ENCODE measurements at regions not wholly inside any gene's neighbourhood (a gene's known extent, or its start where the extent isn't known, plus 50 kb on each side); places are given as distances from the start of the nearest gene placed in this dataset.

DNA sequence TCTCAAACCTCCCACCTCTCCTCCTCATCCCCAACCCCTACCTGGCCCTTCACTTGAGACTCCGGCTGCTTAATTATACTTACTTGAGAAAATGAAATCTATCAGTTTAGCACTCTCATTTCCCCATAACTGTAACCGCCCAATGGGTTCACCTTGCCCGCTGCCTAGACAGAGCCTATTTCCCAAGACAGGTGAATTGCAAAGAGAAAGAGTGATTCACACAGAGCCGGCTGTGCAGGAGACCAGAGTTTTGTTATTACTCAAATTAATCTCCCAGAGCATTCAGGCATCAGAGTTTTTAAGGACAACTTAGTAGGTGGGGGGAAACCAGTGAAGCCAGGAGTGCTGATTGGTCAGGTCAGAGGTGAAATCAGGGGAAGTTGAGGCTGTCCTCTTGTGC lies 301.4 kb upstream of the CDYL start:
- 8% methylated on average over 4 of the region's 4 CpGs for WGBS (ENCODE audit: insufficient coverage, low coverage, missing lambda C conversion rate)
- H3K4me3 ChIP-seq, result no peak overlapping the region
- H3K79me2 ChIP-seq (ENCODE audit: control insufficient read depth, insufficient read depth, low read length), result no peaks in the 10 kb centered on the region
- H3K9ac ChIP-seq (ENCODE audit: insufficient read depth in 1 of 2, low read depth in 2 of 2, low read length in 2 of 2), result no peak overlapping the region
- no peak for ATAC-seq
- H3K4me1 ChIP-seq (replicated peaks in 1 of 2; ENCODE audit: control insufficient read depth in 2 of 2, insufficient read depth in 2 of 2, low read length in 2 of 2), result no peaks in the 10 kb centered on the region
- no peak overlapping the region for H3K4me2 ChIP-seq (ENCODE audit: insufficient read depth, low read length)
- H3K27me3 ChIP-seq (ENCODE audit: control insufficient read depth in 2 of 2, insufficient read depth in 2 of 2, low read length in 2 of 2), result peaks cover 4 to 7% of the 10 kb centered on the region in 2 experiments; a peak in 3 of 5 replicates
- H2AFZ ChIP-seq (ENCODE audit: low read depth, low read length), result no peak overlapping the region
- ChIA-PET CTCF (ENCODE audit: low intra/inter-chr PET ratio) (no interaction called here), POLR2A (interaction anchor here (0.8 kb wide), 1 partner anchor 14 kb away, joined by 3 read pairs; no protein-coding TSS in a partner anchor)
- FAIRE-seq, result no peak
- H3K9me3 ChIP-seq (replicated peaks; ENCODE audit: control insufficient read depth, insufficient read depth, low read depth, low read length), result no peaks in the 10 kb centered on the region; the same call in 1 of the 2 replicates
- no peak for DNase-seq (ENCODE audit: extremely low read depth in 1 of 4, low spot score in 3 of 4)
- in situ Hi-C loops (cut with MboI), result no loop called here
- no peaks in the 10 kb centered on the region for H4K20me1 ChIP-seq (replicated peaks; ENCODE audit: control insufficient read depth, insufficient read depth, low read length)
- H3K9me1 ChIP-seq (ENCODE audit: control insufficient read depth, insufficient read depth, low read length), result no peaks in the 10 kb centered on the region
- no peaks in the 10 kb centered on the region for H3K36me3 ChIP-seq (ENCODE audit: control insufficient read depth, insufficient read depth, low read length)
- BruUV-seq (replicated peaks), result no TSS peak
- intact Hi-C loops (cut with micrococcal nuclease), result no loop called here
- TF ChIP-seq ZNF561 (CRISPR knock-in tag; conservative IDR thresholded peaks at IDR 0.05) (no peak), HNRNPLL (IDR thresholded peaks at IDR 0.05; ENCODE audit: low read depth, low read length, poor library complexity, severe bottlenecking) (no peak)
- H3K27ac ChIP-seq (ENCODE audit: extremely low read depth, low read depth, low read length), result no peak overlapping the region

DNA sequence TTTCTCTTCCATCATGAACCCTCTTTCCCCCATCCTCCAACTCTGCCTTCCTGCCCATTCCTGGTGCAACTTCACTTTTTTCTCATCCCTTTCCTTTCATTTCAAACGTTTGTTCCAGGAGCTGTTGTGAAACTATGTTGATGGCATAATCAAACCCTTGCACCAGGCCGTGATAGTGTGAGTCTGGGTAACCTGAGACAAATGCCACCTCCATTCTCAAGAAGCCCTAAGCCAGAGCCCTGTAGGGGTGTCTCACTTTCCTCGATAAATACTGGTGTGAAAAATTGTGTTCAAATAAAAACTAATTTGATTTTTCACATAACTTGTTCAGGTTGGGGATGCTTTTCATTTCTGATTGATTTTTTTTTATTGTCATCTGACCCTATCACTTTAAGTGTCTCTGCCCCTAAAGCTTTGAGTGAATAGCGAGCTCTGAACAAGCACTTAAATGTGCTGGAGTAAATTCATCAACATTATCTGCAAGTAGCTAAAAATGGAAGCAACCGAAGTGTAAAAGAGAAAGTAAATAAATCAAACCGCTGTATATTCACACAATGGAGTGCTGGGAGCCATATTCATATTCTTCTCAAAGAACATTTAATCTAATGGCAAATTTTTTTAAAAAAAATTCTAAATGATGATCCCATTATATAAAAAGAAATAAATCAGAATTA lies 303.1 kb upstream of the CDYL start:
- no peaks in the 10 kb centered on the region for H3K4me1 ChIP-seq (replicated peaks in 1 of 2; ENCODE audit: control insufficient read depth in 2 of 2, insufficient read depth in 2 of 2, low read length in 2 of 2)
- H3K36me3 ChIP-seq (ENCODE audit: control insufficient read depth, insufficient read depth, low read length), result no peaks in the 10 kb centered on the region
- no peaks in the 10 kb centered on the region; a peak in 2 of 5 replicates for H3K27me3 ChIP-seq (ENCODE audit: control insufficient read depth in 2 of 2, insufficient read depth in 2 of 2, low read length in 2 of 2)
- FAIRE-seq (no peak), DNase-seq (ENCODE audit: extremely low read depth in 1 of 4, low spot score in 3 of 4) (no peak), ATAC-seq (no peak)
- H3K9me3 ChIP-seq (replicated peaks; ENCODE audit: control insufficient read depth, insufficient read depth, low read depth, low read length), result no peaks in the 10 kb centered on the region; the same call in 1 of the 2 replicates
- no peak overlapping the region for H3K4me2 ChIP-seq (ENCODE audit: insufficient read depth, low read length)
- ChIA-PET CTCF (ENCODE audit: low intra/inter-chr PET ratio) (no interaction called here), POLR2A (no interaction called here)
- no peak overlapping the region for H3K27ac ChIP-seq (ENCODE audit: extremely low read depth, low read depth, low read length)
- BruUV-seq (replicated peaks), result no TSS peak
- no peak overlapping the region for H2AFZ ChIP-seq (ENCODE audit: low read depth, low read length)
- 12% methylated on average over 6 of the region's 6 CpGs for WGBS (ENCODE audit: insufficient coverage, low coverage, missing lambda C conversion rate)
- H3K9me1 ChIP-seq (ENCODE audit: control insufficient read depth, insufficient read depth, low read length), result no peaks in the 10 kb centered on the region
- H4K20me1 ChIP-seq (replicated peaks; ENCODE audit: control insufficient read depth, insufficient read depth, low read length), result no peaks in the 10 kb centered on the region
- H3K79me2 ChIP-seq (ENCODE audit: control insufficient read depth, insufficient read depth, low read length), result no peaks in the 10 kb centered on the region
- in situ Hi-C loops (cut with MboI) (no loop called here), intact Hi-C loops (cut with micrococcal nuclease) (no loop called here)
- no peak overlapping the region for H3K4me3 ChIP-seq
- H3K9ac ChIP-seq (ENCODE audit: insufficient read depth in 1 of 2, low read depth in 2 of 2, low read length in 2 of 2), result no peak overlapping the region
- TF ChIP-seq HMGN3 (IDR thresholded peaks at IDR 0.05; ENCODE audit: borderline replicate concordance, extremely low read depth, insufficient read length, low read depth, low read length), result no peak
- TF ChIP-seq MTA3 (IDR thresholded peaks at IDR 0.05; ENCODE audit: borderline replicate concordance), result no peak
- no peak for TF ChIP-seq FUS (optimal IDR thresholded peaks at IDR 0.05; ENCODE audit: low read depth, low read length)
- TF ChIP-seq ELF2 (CRISPR knock-in tag; IDR thresholded peaks at IDR 0.05), result no peak
- TF ChIP-seq, protein P1, sequence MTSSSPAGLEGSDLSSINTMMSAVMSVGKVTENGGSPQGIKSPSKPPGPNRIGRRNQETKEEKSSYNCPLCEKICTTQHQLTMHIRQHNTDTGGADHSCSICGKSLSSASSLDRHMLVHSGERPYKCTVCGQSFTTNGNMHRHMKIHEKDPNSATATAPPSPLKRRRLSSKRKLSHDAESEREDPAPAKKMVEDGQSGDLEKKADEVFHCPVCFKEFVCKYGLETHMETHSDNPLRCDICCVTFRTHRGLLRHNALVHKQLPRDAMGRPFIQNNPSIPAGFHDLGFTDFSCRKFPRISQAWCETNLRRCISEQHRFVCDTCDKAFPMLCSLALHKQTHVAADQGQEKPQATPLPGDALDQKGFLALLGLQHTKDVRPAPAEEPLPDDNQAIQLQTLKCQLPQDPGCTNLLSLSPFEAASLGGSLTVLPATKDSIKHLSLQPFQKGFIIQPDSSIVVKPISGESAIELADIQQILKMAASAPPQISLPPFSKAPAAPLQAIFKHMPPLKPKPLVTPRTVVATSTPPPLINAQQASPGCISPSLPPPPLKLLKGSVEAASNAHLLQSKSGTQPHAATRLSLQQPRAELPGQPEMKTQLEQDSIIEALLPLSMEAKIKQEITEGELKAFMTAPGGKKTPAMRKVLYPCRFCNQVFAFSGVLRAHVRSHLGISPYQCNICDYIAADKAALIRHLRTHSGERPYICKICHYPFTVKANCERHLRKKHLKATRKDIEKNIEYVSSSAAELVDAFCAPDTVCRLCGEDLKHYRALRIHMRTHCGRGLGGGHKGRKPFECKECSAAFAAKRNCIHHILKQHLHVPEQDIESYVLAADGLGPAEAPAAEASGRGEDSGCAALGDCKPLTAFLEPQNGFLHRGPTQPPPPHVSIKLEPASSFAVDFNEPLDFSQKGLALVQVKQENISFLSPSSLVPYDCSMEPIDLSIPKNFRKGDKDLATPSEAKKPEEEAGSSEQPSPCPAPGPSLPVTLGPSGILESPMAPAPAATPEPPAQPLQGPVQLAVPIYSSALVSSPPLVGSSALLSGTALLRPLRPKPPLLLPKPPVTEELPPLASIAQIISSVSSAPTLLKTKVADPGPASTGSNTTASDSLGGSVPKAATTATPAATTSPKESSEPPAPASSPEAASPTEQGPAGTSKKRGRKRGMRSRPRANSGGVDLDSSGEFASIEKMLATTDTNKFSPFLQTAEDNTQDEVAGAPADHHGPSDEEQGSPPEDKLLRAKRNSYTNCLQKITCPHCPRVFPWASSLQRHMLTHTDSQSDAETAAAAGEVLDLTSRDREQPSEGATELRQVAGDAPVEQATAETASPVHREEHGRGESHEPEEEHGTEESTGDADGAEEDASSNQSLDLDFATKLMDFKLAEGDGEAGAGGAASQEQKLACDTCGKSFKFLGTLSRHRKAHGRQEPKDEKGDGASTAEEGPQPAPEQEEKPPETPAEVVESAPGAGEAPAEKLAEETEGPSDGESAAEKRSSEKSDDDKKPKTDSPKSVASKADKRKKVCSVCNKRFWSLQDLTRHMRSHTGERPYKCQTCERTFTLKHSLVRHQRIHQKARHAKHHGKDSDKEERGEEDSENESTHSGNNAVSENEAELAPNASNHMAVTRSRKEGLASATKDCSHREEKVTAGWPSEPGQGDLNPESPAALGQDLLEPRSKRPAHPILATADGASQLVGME (CRISPR knock-in tag; IDR thresholded peaks at IDR 0.05), result no peak
- TF ChIP-seq ZSCAN29 (IDR thresholded peaks at IDR 0.05), result no peak
- TF ChIP-seq, protein P2, sequence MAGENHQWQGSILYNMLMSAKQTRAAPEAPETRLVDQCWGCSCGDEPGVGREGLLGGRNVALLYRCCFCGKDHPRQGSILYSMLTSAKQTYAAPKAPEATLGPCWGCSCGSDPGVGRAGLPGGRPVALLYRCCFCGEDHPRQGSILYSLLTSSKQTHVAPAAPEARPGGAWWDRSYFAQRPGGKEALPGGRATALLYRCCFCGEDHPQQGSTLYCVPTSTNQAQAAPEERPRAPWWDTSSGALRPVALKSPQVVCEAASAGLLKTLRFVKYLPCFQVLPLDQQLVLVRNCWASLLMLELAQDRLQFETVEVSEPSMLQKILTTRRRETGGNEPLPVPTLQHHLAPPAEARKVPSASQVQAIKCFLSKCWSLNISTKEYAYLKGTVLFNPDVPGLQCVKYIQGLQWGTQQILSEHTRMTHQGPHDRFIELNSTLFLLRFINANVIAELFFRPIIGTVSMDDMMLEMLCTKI (IDR thresholded peaks at IDR 0.05; ENCODE audit: partially characterized antibody), result no peak

All from K562 (cell line).